ENCODE measurements at regions not wholly inside any gene's neighbourhood (a gene's known extent, or its start where the extent isn't known, plus 50 kb on each side); places are given as distances from the start of the nearest gene placed in this dataset.

GRCh38 chr6:18973251-18973650 lies 586.1 kb downstream of the RNF144B start:
- DNase-seq (ENCODE audit: low spot score in 2 of 2, unreplicated experiment in 2 of 2): no peak
- no peaks in the 10 kb centered on the region for H3K9me3 Mint-ChIP-seq
- peaks cover 49% of the 10 kb centered on the region for H3K27me3 Mint-ChIP-seq (ENCODE audit: low read depth)
- peaks cover 19% of the 10 kb centered on the region for H3K4me1 Mint-ChIP-seq
- no peak overlapping the region for H3K4me3 Mint-ChIP-seq
- H3K27ac Mint-ChIP-seq: no peak overlapping the region
- no peaks in the 10 kb centered on the region for H3K36me3 Mint-ChIP-seq
- TF ChIP-seq CTCF (IDR thresholded peaks at IDR 0.05; ENCODE audit: unreplicated experiment): no peak

GRCh38 chr6:18976091-18976490 lies 588.9 kb downstream of the RNF144B start:
- H3K4me1 Mint-ChIP-seq: peaks cover 21% of the 10 kb centered on the region
- H3K4me3 Mint-ChIP-seq: no peak overlapping the region
- peaks cover 35% of the 10 kb centered on the region for H3K27me3 Mint-ChIP-seq (ENCODE audit: low read depth)
- no peak for DNase-seq (ENCODE audit: low spot score in 2 of 2, unreplicated experiment in 2 of 2)
- no peaks in the 10 kb centered on the region for H3K9me3 Mint-ChIP-seq
- H3K27ac Mint-ChIP-seq: no peak overlapping the region
- no peak for TF ChIP-seq CTCF (IDR thresholded peaks at IDR 0.05; ENCODE audit: unreplicated experiment)
- H3K36me3 Mint-ChIP-seq: no peaks in the 10 kb centered on the region

- H3K9me3 Mint-ChIP-seq: no peaks in the 10 kb centered on the region
- peaks cover 25% of the 10 kb centered on the region for H3K4me1 Mint-ChIP-seq
- no peak for DNase-seq (ENCODE audit: low spot score in 2 of 2, unreplicated experiment in 2 of 2)
- peaks cover 31% of the 10 kb centered on the region for H3K27me3 Mint-ChIP-seq (ENCODE audit: low read depth)
- H3K4me3 Mint-ChIP-seq: no peak overlapping the region
- no peak for TF ChIP-seq CTCF (IDR thresholded peaks at IDR 0.05; ENCODE audit: unreplicated experiment)
- no peaks in the 10 kb centered on the region for H3K36me3 Mint-ChIP-seq
- H3K27ac Mint-ChIP-seq: no peak overlapping the region
These were observed 589.8 kb downstream of the RNF144B start for GRCh38 chr6:18976966-18977365.

GRCh38 chr6:18978337-18979128 lies 591.4 kb downstream of the RNF144B start:
- no peaks in the 10 kb centered on the region for H3K9me3 Mint-ChIP-seq
- no peak for DNase-seq (ENCODE audit: low spot score in 2 of 2, unreplicated experiment in 2 of 2)
- H3K36me3 Mint-ChIP-seq: no peaks in the 10 kb centered on the region
- peak overlapping the region; percentile 85 for H3K27ac Mint-ChIP-seq
- peaks cover 27% of the 10 kb centered on the region for H3K27me3 Mint-ChIP-seq (ENCODE audit: low read depth)
- no peak overlapping the region for H3K4me3 Mint-ChIP-seq
- H3K4me1 Mint-ChIP-seq: peaks cover 25% of the 10 kb centered on the region
- TF ChIP-seq CTCF (IDR thresholded peaks at IDR 0.05; ENCODE audit: unreplicated experiment): no peak

- no peaks in the 10 kb centered on the region for H3K36me3 Mint-ChIP-seq
- no peak overlapping the region for H3K4me3 Mint-ChIP-seq
- no peaks in the 10 kb centered on the region for H3K9me3 Mint-ChIP-seq
- H3K27me3 Mint-ChIP-seq (ENCODE audit: low read depth): peaks cover 26% of the 10 kb centered on the region
- no peak for DNase-seq (ENCODE audit: low spot score in 2 of 2, unreplicated experiment in 2 of 2)
- H3K4me1 Mint-ChIP-seq: peaks cover 9% of the 10 kb centered on the region
- H3K27ac Mint-ChIP-seq: no peak overlapping the region
- no peak for TF ChIP-seq CTCF (IDR thresholded peaks at IDR 0.05; ENCODE audit: unreplicated experiment)
These were observed 597.9 kb downstream of the RNF144B start for GRCh38 chr6:18985061-18985460.
